ENCODE measurements at regions not wholly inside any gene's neighbourhood (a gene's known extent, or its start where the extent isn't known, plus 50 kb on each side); places are given as distances from the start of the nearest gene placed in this dataset.

GRCh38 chr4:170875868-170876267 is 786.1 kb upstream of the AADAT start:
- peak; percentile 25; the same call in 1 of the 2 replicates for TF ChIP-seq CTCF (IDR thresholded peaks at IDR 0.05)
- no peak for TF ChIP-seq ZFX (IDR thresholded peaks at IDR 0.05; ENCODE audit: borderline replicate concordance)
